ENCODE measurements at regions not wholly inside any gene's neighbourhood (a gene's known extent, or its start where the extent isn't known, plus 50 kb on each side); places are given as distances from the start of the nearest gene placed in this dataset.

DNA sequence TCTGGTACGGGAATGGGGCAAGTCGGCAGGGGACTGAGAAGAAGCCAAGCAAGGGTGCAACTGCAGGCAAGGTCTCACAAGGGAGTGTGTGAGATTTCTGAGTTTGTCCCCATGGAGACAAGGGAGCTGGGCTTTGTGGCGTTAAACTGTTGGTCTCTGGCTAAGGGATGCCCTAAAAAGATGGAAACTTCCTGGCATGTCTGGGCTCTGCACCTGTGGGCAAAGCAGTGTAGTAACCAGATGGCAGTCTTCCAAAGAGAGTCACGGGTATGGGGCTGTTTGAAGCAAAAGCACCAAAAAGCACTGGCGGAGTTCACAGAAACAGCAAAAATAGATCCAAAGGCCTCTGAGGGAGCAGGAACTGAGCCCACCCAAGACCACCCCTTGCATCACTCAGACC lies 104.8 kb upstream of the SLC44A3 start:
- TF ChIP-seq POLR2A (IDR thresholded peaks at IDR 0.05; ENCODE audit: low read depth) = no peak
- TF ChIP-seq, protein P1, sequence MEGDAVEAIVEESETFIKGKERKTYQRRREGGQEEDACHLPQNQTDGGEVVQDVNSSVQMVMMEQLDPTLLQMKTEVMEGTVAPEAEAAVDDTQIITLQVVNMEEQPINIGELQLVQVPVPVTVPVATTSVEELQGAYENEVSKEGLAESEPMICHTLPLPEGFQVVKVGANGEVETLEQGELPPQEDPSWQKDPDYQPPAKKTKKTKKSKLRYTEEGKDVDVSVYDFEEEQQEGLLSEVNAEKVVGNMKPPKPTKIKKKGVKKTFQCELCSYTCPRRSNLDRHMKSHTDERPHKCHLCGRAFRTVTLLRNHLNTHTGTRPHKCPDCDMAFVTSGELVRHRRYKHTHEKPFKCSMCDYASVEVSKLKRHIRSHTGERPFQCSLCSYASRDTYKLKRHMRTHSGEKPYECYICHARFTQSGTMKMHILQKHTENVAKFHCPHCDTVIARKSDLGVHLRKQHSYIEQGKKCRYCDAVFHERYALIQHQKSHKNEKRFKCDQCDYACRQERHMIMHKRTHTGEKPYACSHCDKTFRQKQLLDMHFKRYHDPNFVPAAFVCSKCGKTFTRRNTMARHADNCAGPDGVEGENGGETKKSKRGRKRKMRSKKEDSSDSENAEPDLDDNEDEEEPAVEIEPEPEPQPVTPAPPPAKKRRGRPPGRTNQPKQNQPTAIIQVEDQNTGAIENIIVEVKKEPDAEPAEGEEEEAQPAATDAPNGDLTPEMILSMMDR (IDR thresholded peaks at IDR 0.05) = no peak
